HG03442 (cell line): ENCODE measurements at regions not wholly inside any gene's neighbourhood (a gene's known extent, or its start where the extent isn't known, plus 50 kb on each side); places are given as distances from the start of the nearest gene placed in this dataset.
"Not testable (repeated sequence)": the region's sequence is repeated elsewhere in the genome, so short reads cannot be mapped to it uniquely, and the experiment has no call there.

Experiments used
- ATAC-seq: cut with Tn5 transposase; IDR thresholded peaks from one replicate; pipeline ENCODE4 v1.9.1; 2021; ENCODE audit warnings: mild to moderate bottlenecking, moderate library complexity; ENCODE audit not compliant: unreplicated experiment

DNA sequence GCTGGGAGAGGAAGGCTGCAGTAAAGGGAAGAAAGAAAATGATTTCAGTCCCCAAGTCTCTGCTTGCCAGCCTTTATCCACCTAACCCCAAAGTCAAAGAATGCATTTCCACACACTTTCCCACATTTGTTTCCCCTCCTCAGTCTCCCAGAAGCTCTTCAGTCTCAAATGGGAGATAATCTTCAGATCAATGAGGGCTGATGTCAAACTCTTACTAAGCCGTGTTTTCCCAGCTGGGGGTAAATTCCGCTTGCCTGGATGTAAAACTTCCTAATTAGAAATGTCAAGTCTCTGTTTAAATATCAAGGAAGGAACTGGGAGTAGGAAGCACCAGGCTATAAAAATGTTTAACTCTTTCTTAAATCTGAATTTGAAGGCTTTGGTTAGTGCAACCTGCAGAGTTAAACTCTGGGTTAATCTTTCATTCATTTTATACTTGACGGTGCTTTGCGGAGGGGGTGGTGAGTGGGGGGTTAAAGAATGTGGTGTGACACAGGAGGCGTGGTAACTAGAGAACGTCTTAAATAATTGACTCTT, 601.4 kb upstream of the ACTRT1 start:
- ATAC-seq: no peak

DNA sequence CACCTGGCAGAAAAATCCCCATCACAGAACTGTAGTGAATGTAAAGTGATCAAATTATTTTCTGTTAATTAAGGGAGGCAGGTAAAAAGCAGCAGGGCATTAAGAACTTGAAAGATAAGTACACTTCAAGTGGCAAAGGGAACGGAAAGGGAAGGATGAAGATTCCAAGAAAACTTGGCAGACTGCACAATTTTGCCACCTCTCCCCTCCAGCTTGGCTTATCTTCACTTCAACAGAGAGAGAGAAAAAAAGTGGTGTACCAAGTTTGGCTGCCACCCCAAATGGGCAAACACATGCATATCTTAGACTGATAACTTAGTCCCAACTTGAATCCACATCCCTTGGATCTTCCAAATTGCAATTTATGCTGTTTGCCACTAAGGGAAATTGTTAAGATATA, 598.1 kb upstream of the ACTRT1 start:
- no peak for ATAC-seq

DNA sequence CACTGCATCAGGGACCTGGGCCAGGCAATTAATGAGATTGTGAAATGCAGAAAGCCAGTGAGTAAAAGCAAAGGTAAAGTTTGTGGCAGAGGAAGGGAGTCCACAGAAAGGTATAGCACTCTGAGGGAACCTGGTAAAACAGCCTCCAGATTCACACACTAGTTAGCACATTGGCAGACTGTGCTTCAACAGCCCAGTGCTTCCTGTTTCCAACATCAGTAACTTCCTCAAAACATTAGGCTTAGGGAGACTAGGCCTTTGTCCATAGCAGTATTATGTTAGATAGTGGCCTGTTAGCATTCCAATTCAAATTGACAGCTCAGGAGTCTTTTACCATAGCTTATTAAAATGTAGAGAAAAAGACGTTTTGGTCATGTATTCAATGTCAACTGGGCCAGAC, 582.6 kb upstream of the ACTRT1 start:
- no peak for ATAC-seq

DNA sequence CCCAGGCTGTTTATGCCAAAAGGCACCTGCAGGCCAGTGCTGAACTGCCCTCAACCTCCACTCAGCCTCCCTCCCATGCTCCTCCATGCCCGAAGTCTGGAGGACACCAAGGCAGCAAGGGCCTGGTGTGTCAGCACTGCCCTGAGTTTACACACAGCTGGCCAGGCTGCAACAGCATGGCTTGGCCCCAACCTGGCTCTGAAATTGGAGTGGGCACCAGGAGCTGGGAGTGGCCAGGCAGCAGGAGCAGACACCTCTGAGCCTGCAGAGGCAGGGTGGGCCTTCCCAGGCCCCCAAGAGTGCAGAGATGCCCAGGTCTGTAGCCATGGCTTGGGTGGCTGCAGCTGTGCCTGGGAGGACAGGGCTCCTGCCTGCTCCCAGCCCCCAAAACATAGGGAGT, 571.2 kb upstream of the ACTRT1 start:
- ATAC-seq: no peak

DNA sequence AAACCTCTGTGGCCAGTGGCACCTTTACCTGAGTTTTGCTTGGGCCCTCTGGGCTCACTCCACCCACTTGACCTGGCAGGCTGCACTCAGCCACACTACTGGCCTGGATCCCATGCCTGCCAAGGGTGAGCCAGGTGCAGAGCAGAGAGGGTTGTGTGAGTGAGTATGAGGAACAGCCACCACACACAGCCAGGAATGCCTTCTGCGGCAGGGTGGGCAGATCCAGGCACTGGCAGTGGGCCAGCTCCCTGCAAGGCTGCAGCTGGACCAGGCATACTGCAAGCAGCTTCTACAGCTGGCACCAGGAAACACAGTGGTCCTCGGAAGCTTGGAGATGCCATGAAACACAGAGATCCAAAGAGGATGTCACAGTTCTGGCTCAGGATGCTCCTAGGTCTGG, 570.1 kb upstream of the ACTRT1 start:
- ATAC-seq: no peak

DNA sequence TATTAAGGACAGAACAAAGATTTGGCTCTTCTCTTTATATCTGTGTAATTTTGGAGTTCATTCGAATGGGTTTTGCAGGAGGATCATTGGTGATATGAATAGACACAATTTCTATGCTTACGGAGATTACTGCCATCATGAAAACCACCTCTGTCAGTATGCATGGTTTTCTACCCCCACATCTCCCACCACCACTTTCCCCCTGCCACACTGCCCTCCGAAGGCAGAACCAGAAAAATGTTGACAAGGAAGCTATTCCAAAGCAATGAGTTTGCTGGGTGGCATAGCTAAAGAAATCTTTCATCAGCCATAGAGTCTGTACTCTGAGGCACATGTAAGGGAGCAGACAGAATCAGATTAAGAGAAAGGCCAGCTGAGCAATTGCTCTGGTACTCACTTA, 567.3 kb upstream of the ACTRT1 start:
- no peak for ATAC-seq

DNA sequence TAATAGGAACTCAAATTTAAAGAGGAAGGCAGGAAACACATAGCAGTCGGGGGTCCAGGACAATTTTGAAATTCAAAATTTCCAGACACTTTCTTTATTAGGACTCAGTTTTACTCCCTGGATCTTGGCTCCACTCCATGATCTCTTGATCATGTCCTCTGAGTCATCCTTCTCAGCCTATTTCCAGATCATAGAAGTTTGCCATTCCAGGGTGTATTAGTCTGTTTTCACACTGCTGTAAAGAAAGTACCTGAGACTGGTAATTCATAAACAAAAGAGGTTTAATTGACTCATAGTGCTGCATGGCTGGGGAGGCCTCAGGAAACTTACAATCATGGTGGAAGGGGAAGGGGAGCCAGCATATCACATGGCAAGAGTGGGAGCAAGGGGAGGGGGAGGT, 564.7 kb upstream of the ACTRT1 start:
- no peak for ATAC-seq

DNA sequence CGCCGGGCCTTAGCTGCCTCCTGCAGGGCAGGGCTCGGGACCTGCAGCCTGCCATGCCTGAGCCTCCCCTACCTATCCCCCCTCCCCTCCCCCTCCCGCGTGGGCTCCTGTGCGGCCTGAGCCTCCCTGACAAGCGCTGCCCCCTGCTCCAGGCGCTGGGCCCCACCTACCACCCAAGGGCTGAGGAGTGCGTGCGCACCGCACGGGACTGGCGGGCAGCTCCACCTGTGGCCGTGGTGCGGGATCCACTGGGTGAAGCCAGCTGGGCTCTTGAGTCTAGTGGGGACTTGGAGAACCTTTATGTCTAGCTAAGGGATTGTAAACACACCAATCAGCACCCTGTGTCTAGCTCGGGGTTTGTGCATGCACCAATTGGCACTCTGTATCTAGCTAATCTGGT, 554.6 kb upstream of the ACTRT1 start:
- not testable (repeated sequence) for ATAC-seq

DNA sequence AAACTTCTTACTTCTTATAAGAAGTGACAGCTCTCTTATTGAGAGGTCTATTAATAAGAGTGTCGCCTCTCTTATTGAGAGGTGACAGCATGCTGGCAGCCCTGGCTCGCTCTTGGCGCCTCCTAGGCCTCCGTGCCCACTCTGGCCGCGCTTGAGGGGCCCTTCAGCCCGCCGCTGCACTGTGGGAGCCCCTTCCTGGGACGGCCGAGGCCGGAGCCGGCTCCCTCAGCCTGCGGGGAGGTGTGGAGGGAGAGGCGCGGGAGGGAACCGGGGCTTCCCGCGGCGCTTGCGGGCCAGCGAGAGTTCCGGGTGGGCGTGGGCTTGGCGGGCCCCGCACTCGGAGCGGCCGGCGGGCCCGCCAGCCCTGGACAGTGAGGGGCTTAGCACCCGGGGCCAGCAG, 554.2 kb upstream of the ACTRT1 start:
- not testable (repeated sequence) for ATAC-seq

DNA sequence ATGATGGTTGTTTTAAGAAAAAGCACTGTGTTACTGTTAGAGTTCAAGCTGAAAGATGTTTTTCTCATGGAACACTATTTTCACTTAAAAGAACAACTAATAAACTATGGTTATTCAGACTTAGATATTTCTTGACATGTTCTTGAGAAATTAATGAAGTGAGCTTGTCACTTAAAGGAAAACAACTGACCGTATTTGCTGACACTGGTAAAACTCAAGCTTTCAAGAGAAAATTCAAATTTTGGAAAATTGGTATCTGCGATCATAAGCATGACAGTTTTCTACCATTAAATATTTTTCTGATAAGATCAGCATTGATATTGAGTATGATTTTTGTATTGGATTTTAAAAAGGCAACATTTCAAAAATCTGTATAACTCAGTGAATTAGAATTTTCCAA, 549.5 kb upstream of the ACTRT1 start:
- ATAC-seq: no peak

DNA sequence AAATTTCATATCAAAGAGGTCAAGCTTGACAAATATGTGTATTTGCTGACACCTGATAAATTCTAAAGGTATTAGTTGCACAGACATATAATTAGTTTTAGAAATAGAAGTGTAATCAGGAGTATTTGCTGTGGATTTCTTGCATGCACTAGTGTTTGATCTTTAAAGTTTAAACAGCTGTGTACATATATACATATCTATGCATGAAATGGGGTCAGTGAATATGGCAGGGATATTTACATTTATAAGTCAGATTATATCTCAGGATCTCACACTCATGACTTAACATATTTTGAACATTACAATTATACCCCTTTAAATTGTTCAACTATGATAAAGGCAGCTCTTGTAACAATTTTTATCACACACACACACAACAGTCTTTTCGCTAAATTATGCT, 547.4 kb upstream of the ACTRT1 start:
- no peak for ATAC-seq

DNA sequence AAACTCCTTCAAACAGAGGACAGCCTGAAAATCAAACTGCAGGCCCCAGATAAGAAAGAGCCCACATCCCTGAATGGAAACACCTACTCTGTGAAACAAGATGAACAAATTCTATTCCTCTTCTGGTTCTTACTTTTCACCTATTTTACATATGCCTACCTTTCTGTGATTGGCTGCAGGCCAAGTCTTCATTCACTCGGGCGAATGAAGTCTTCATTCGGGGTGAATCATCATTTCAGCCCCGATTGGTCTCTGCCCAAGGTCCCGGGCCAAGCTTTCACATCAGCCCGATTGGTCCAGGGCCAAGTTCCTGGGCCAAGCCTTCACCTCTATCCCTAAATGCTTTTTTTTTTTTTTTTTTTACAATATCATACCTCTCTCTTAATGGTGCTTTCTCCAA, 529.8 kb upstream of the ACTRT1 start:
- no peak for ATAC-seq

DNA sequence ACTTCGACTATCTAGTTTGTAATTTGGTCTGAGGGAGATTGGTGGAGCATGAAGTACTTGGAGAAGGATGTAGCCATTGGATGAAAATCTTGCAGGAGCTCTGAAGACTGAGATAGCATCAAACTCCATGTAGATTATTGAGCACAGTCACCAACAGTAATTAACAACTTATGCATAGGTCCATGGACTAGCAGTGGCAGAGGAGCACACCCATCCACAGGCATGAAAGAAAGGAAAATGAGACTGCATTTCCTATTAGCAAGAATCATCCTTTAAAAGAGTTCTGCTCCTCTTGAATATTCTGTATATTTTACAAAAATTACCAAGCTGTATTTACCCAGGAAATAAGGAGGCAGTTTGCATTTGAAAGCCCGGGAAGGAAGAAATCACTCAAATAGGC, 529.4 kb upstream of the ACTRT1 start:
- no peak for ATAC-seq

DNA sequence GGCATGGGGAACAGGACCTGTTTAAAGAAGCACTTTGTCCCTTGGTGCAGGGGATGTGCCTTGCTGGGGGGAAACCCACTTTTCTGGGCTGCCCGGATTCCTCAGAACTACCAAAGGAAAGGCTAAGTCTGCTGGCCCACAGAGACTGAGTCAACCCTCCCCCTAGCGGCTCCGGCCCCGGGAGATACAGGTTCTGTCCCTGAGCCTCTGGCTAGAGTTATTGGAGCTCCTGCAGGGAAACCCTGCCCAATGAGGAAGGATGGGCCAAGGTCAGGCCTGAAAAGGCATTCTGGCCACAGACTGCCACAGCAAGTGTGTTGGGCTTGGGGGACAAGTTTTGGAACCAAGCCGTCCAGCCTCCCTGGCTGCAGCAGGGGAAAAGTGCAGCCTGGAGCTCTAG, 490.9 kb upstream of the ACTRT1 start:
- no peak for ATAC-seq

DNA sequence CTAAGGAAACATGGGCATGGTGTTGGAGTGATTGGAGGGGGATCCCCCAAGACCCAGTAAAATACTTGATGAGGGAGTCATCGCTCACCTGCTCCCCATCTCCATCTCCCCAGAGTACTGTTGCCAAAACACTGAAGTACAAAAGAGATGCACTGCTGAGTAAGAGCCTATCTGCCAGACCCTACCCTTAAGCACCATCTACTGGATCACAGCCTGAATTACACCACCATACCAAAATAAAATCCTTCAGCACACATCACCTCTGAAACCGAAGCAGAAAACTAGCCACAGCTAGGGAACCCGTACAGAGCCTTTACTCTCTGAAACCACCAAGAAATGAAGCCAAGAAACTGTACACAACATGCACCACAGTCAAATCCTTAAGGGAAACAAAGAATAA, 466.3 kb upstream of the ACTRT1 start:
- no peak for ATAC-seq

DNA sequence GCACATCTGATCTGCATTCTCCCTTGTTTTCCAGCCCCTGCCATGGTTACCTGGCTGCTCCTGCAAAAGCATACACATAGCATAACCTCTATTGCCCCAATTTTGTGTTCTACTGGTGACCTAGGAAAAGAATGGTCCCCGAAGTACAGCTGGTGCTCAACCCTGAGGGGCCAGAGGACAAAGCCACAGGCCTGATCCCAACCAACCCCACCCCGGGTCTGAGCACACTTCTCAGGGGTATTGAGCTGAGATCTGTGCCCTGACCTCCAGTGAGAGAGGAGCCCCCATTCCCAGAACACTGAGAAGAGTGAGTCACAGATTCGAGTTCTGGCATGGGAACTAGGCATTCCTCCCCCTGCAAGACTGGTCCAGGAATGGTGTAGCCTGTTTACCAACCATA, 465.5 kb upstream of the ACTRT1 start:
- ATAC-seq: no peak

DNA sequence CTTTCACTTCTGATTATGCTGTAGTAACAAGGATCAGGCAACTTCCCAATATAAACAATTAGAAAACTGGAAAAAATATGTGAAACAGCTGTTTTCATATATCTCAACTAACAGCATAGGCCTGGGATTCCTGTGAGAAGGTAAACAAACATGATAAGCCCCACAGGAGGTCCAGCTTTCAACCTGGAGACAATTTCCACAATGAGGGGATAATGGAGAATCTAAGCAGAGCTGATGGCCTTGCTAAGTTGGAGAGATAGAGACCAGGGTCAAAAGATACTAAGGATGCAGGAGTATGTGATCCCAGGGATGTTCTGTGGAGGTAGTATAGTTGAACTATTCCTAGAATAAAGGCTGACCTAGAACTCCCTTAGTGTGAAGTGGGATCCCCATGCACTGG, 452.3 kb upstream of the ACTRT1 start:
- ATAC-seq: no peak

DNA sequence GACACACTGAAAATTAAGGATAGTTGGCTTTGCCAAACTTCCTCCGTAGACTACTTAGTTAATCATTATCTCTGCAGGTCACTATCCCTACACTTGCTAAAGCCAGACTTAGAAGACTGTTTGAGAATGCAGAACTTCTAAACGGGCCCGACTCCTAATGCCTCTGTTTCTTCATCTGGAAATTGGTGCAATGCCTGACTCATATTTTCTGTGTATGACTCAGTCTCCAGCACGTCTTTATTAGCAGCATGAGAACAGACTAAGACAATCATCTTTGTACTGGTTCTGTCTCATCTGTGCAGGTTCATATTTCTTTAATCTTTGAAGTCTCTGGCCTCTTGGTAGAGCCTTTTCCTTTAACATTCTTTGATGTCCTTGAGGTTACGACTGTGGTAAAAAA, 411.9 kb upstream of the ACTRT1 start:
- no peak for ATAC-seq

DNA sequence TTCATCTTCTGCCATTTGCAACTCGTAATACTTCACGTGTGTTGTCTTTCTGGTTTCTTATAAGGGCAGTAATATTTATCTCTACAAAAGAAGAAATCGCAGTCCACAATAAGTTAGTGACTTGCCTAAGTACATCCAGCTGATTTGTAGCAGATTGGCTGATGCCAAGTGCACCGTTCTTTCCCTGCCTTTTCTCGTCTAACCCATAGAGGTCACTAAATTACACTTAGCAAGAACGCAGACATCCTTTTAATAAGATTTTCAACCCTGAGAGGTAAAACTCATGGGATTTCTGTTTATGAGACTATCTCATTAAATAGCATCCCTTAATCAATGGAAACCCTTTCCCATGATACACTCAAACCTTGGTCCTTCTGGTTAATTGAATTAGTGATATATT, 408.6 kb upstream of the ACTRT1 start:
- ATAC-seq: no peak

DNA sequence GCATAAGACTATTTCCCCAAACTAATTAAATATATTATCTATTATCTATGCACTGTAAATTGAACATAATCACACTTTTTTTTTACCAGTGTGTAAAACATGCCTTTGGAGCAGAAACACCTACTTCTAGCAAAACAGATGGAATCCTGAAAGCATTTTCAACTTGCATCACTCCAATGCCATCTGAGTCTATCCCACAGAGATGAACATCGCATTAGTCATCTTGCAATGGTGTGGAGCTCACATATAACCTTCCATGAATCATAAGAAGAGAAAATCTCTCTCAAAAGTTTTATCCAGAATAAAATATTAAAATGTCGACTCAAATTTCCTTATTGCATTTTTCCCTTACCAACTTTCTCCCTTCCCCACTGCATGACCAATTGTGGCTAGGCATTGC, 406.7 kb upstream of the ACTRT1 start:
- no peak for ATAC-seq

DNA sequence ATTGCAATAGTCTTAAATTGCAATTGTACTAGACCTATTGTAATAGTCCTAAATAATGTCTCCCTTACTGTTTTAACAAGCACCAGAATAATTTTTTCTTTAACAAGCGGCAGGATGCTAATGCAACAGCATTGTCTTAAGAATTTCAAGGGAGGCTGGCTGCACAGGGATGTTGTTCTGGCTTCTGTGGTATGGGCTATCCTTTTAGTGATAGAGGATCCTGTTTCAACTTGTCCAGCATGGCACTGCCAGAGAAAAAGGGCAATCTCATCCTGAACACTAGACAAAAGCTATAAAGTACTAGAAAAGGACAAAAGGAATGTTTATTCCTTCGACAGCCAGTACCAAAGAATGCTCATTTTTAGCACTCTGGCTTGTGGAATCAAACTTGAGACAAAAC, 405.5 kb upstream of the ACTRT1 start:
- no peak for ATAC-seq

DNA sequence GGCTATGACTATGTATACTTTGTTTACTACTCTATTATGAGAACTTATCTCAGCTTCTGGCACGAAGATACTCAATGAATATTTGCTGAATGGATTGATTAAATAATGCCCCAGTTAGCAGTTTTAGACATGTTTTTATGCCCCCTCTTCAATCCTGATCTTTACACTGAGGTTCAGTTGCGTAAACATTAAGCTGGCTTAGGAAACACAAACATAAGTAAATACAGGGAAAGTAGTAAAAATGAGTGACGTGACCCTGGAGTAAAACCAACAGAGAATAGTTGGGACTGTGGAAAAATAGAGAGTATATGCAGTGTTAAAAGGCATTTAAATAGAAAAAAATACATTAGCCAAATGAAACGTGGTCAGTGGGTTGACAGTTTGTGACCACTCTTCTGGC, 387.0 kb upstream of the ACTRT1 start:
- no peak for ATAC-seq

DNA sequence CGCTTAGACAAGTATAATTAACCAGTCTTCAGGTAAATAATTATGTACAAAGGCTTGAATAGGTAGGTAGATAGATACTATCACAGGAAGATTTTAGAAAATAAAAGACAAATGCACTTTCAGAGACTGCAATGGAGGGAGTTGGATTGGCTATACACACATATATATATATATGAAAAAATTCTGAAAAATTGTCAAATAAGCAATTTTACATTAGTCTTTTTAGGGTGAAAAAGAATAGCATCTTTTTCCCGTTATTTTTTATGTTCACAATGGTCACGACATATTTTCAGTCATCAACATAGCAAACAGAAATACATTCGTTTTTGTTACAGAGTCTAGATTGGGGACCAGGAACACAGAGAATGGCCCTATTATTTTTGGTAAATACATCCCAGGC, 385.9 kb upstream of the ACTRT1 start:
- ATAC-seq: no peak
